ENCODE measurements at regions not wholly inside any gene's neighbourhood (a gene's known extent, or its start where the extent isn't known, plus 50 kb on each side); places are given as distances from the start of the nearest gene placed in this dataset.

DNA sequence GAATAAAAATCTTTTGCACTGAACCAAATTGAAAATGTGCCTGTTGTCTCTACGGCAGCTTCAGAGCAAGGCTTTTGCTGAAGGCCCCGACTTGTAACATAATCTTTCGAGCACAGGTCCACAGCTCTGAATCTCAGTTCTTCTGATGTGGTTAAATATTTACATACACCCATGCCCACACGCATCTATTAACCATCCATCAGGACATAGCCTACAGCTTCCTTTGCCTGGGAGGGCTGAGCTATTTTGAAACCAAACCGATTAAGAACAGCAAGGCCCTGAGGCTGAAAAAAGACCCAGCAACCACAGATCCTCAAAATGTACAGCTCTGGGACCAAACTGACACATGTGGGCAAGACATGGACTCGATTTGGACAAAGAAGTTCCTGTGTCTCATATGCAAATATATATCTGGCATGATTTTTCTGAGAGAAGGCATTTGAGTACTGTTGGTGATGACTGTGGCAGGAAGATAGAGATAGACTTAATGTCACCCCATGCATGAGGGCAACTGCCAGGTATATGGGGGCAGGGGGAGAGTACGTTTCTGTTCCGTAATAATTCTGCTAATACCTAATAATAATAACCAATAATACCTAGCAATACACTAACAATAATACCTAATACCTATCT, 322.7 kb upstream of the PLET1 start:
- no peak for TF ChIP-seq TAF1 (IDR thresholded peaks at IDR 0.05; ENCODE audit: borderline replicate concordance, insufficient read depth, low read length)
- TF ChIP-seq SIN3A (IDR thresholded peaks at IDR 0.05; ENCODE audit: borderline replicate concordance, insufficient read depth, low read length) = no peak
- TF ChIP-seq POLR2AphosphoS5 (IDR thresholded peaks at IDR 0.05; ENCODE audit: low read depth, low read length) = no peak
- TF ChIP-seq REST (IDR thresholded peaks at IDR 0.05; ENCODE audit: insufficient read depth in 1 of 2, low read depth in 2 of 2, low read length in 2 of 2) = no peak
- no peak for TF ChIP-seq FOXP2 (optimal IDR thresholded peaks at IDR 0.05; ENCODE audit: borderline replicate concordance, extremely low read depth, extremely low read length, insufficient read depth)

GRCh38 chr11:112584672-112585071, 324.0 kb upstream of the PLET1 start:
- TF ChIP-seq TAF1 (IDR thresholded peaks at IDR 0.05; ENCODE audit: borderline replicate concordance, insufficient read depth, low read length) = no peak
- TF ChIP-seq FOXP2 (optimal IDR thresholded peaks at IDR 0.05; ENCODE audit: borderline replicate concordance, extremely low read depth, extremely low read length, insufficient read depth) = no peak
- no peak for TF ChIP-seq SIN3A (IDR thresholded peaks at IDR 0.05; ENCODE audit: borderline replicate concordance, insufficient read depth, low read length)
- no peak for TF ChIP-seq REST (IDR thresholded peaks at IDR 0.05; ENCODE audit: insufficient read depth in 1 of 2, low read depth in 2 of 2, low read length in 2 of 2)
- no peak for TF ChIP-seq POLR2AphosphoS5 (IDR thresholded peaks at IDR 0.05; ENCODE audit: low read depth, low read length)

GRCh38 chr11:112587664-112588063, 327.0 kb upstream of the PLET1 start:
- no peak for TF ChIP-seq REST (IDR thresholded peaks at IDR 0.05; ENCODE audit: insufficient read depth in 1 of 2, low read depth in 2 of 2, low read length in 2 of 2)
- TF ChIP-seq FOXP2 (optimal IDR thresholded peaks at IDR 0.05; ENCODE audit: borderline replicate concordance, extremely low read depth, extremely low read length, insufficient read depth) = no peak
- no peak for TF ChIP-seq TAF1 (IDR thresholded peaks at IDR 0.05; ENCODE audit: borderline replicate concordance, insufficient read depth, low read length)
- no peak for TF ChIP-seq POLR2AphosphoS5 (IDR thresholded peaks at IDR 0.05; ENCODE audit: low read depth, low read length)
- TF ChIP-seq SIN3A (IDR thresholded peaks at IDR 0.05; ENCODE audit: borderline replicate concordance, insufficient read depth, low read length) = no peak

GRCh38 chr11:112588252-112588694, 327.6 kb upstream of the PLET1 start:
- no peak for TF ChIP-seq TAF1 (IDR thresholded peaks at IDR 0.05; ENCODE audit: borderline replicate concordance, insufficient read depth, low read length)
- no peak for TF ChIP-seq POLR2AphosphoS5 (IDR thresholded peaks at IDR 0.05; ENCODE audit: low read depth, low read length)
- TF ChIP-seq FOXP2 (optimal IDR thresholded peaks at IDR 0.05; ENCODE audit: borderline replicate concordance, extremely low read depth, extremely low read length, insufficient read depth) = no peak
- TF ChIP-seq REST (IDR thresholded peaks at IDR 0.05; ENCODE audit: insufficient read depth in 1 of 2, low read depth in 2 of 2, low read length in 2 of 2) = no peak
- TF ChIP-seq SIN3A (IDR thresholded peaks at IDR 0.05; ENCODE audit: borderline replicate concordance, insufficient read depth, low read length) = no peak
